HK-2 (cell line): ENCODE measurements at regions not wholly inside any gene's neighbourhood (a gene's known extent, or its start where the extent isn't known, plus 50 kb on each side); places are given as distances from the start of the nearest gene placed in this dataset.
A peak's percentile ranks its signal among the peaks of the same experiment; 100 is the strongest.
"Not testable (repeated sequence)": the region's sequence is repeated elsewhere in the genome, so short reads cannot be mapped to it uniquely, and the experiment has no call there.

Experiments
- DNase-seq: peaks from one replicate; pipeline ENCODE4 v3.0.0-alpha.2; 2018; ENCODE audit not compliant: unreplicated experiment

GRCh38 chr6:84581494-84582259 lies 182.7 kb downstream of the TBX18 start:
- DNase-seq = no peak

- no peak for DNase-seq
Observed at GRCh38 chr6:84579404-84579803, 185.0 kb downstream of the TBX18 start.

DNA sequence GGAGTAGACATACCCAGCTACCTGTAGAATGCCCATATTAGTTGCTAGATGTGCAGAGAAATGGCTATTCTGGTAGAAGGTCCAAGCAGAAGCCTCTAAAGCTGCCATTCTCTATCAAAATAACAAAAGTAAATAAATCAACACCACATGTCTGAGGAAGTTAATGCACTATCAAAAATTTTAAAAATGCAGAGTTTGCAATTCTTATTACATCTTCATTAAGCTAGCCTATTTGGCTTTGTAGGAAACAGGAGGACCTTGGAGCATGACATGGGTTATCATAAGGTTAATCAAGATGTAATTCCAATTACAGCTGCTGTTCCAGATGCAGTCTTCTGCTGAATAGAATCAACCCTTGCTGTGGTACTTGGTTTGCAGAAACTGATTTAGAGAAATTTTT lies 188.4 kb downstream of the TBX18 start:
- DNase-seq = no peak

GRCh38 chr6:84575264-84575663 lies 189.1 kb downstream of the TBX18 start:
- no peak for DNase-seq

DNA sequence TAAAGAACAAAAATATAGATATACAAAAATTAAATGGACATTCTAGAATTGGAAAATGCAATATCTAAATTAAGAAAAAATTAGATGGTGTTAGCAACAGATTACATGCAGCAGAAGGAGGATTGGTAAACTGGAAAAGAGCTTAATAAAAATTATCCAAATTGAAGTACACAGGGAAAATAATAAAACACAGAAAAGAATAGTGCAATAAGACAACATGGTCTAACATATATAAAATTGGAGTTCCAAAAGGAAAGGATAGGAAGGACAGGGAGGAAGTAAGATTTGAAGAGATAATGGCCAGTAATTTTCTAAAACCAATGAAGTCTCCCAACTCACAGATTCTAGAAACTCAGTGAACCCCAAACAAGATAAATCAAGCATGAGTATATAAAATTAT lies 194.5 kb downstream of the TBX18 start:
- DNase-seq = no peak

GRCh38 chr6:84568971-84569370 lies 195.4 kb downstream of the TBX18 start:
- DNase-seq = no peak

GRCh38 chr6:84565718-84566117 lies 198.7 kb downstream of the TBX18 start:
- not testable (repeated sequence) for DNase-seq

GRCh38 chr6:84560436-84561390 lies 203.7 kb downstream of the TBX18 start:
- DNase-seq = peak; percentile 37

DNA sequence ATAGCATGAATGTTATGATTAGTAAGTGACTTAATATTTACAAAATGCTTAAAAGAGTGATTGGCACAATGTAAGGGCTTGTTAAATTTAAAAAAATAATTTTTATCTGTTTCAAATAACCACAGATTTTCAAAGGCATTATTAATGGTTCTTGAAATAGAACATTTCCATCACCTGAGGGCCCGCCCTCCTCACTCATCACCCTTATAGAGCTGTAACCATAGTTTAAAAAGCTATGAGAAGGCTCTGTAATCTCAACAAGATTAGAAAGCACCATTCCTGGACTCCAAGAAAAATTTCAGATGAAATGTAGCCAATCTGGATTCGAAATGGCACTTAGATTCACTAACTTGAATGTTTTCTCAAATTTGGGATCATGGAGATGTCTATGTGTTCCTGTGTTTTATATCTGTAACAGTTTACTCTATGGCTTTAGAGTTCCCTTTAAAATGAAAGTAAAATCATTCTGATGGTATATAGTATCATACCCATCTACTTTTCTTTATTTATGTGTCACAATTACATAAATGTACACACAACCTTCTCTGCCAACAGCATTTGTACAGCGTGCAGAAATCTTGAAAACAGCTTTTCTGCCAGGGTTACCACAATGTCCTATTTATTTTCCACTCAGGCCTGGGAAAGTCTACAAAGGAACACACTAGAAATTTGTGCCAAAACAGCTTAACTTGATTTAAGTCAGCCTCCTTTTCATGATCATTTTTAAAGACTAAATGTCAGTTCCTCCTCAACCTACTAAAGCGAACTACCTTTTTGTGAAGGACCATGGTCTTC lies 207.7 kb downstream of the TBX18 start:
- DNase-seq = no peak

DNA sequence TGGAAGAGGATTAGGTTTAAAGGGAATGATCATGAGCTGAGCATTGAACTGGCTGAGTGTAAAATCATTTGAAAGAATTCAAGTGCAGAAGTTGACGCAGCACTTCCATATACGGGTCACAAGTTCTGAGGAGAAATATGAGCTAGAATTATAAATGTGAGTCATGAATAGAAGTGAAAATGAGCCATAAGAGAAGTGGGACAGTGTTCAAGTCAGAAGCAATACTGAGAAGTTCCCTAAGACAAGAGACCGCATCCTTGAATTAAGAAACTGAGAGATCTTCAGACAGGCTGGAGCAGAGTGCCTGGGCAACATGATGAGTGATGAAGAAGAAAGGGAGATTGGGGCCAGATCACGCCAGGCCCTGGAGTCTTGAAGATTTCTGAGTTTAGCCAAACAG lies 209.7 kb downstream of the TBX18 start:
- no peak for DNase-seq

GRCh38 chr6:84554074-84554473 lies 210.3 kb downstream of the TBX18 start:
- DNase-seq = no peak

- DNase-seq = no peak
Observed at GRCh38 chr6:84553527-84553926, 210.9 kb downstream of the TBX18 start.

DNA sequence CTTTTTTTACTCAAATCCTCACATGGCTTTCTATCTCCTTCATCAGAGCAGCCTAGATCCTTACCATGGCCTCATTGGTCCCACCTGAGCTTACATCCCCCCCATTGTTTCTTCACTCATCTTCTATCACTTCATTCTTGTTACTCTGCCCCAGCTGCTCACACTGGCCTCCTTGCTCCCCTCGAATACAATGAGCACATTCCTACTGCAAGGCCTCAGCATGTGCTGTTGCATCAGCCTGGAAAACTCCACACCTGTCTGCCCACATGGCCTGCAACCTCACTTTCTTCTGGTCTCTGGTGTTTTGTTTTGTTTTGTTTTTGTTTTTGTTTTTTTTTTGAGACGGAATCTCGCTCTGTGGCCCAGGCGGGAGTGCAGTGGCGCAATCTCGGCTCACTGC lies 212.6 kb downstream of the TBX18 start:
- DNase-seq = no peak

DNA sequence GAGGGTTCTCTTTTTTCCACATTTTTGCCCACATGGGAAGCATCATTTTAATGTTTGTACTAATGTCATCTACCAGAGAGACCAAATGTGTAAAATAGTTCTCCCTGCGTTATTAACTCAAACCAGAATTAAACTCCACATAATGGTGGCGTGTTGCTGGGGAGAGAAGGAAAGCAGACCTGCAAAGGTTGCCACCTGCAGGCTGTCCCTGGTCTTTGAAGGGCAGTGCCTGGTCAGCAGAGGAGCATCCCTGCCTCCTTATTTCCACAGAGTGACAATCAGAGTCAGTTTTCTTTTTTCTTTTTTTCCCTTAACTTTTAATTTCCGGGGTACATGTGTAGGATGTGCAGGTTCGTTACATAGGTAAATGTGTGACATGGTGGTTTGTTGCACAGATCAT lies 214.5 kb downstream of the TBX18 start:
- no peak for DNase-seq

GRCh38 chr6:84547341-84547801 lies 217.0 kb downstream of the TBX18 start:
- no peak for DNase-seq

- DNase-seq = no peak
Observed at GRCh38 chr6:84546427-84546914, 217.9 kb downstream of the TBX18 start.

GRCh38 chr6:84539122-84539856 lies 225.1 kb downstream of the TBX18 start:
- DNase-seq = no peak

DNA sequence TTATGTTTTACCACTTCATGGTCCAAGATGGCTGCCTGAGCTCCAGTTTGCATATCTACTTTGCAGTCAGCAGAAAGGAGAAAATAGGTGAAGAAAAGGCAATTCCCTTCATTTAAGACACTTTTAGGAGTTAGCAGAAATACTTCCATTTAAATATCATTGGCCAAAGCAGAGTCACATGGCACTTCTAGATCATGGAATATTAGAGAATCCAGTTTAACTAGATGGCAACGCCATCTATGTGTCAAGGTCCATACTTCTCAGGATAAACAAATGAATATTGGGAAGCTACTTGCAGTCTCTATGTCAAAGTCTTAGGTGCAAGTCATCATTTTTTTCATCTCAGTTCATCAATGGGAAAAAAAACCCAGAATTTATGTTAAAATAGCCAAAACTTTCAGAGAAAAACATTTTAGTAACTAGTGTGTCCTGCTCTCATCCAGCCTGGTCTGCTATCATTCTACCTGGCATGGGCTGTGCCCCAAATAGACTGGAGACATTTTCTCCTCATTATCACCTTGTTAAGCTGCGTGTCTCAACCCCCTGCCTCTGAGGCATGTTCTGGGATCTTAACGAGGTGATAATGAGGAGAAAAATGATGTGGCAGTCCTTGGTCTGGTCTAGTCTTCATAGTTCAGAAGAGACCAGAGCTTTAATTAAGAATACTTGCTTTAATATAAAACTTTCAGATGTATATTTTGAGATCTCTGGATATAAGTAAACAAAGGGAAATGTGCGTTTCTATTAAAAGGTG lies 227.3 kb downstream of the TBX18 start:
- no peak for DNase-seq

GRCh38 chr6:84528201-84528600 lies 236.2 kb downstream of the TBX18 start:
- DNase-seq = no peak

DNA sequence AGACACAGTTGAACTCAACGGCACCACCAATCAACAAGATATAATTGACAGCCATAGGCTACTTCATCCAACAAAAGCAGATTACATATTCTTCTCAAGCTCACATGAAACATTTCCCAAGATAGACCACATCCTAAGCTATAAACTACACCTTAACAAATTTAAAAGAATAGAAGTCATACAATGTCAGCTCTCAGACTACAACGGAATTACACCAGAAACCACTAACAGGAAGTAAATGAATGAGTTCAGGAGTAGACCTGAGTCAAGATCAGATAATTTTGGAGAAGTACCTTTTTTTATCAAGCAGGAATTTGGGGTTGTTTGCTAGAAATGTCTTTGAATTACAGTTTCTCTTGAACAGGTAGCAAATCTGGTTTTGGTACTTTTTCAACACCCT lies 237.8 kb downstream of the TBX18 start:
- DNase-seq = no peak
